HL-60 (cell line): ENCODE measurements at regions not wholly inside any gene's neighbourhood (a gene's known extent, or its start where the extent isn't known, plus 50 kb on each side); places are given as distances from the start of the nearest gene placed in this dataset.
"Not testable (repeated sequence)": the region's sequence is repeated elsewhere in the genome, so short reads cannot be mapped to it uniquely, and the experiment has no call there.

ENCODE experiments used
- DNase-seq, 2 experiments: peaks; one replicate each; pipeline ENCODE4 v3.0.0-alpha.2; 2010 to 2020; ENCODE audit warnings: low read depth in 1 of 2, low spot score in 1 of 2
- H3K27ac ChIP-seq: fragments of 250-450 bp; sonication (Bioruptor Pico); replicated peaks from 2 replicates; pipeline ENCODE4 v1.5.1; 2020; ENCODE audit warnings: mild to moderate bottlenecking, moderate library complexity
- H3K27me3 ChIP-seq: fragments of 250-450 bp; sonication (Bioruptor Pico); 2 replicates; pipeline ENCODE4 v1.5.1; 2021; ENCODE audit warnings: mild to moderate bottlenecking, moderate library complexity; ENCODE audit not compliant: insufficient read depth, poor library complexity, severe bottlenecking
- H3K4me3 ChIP-seq: replicated peaks from 2 replicates; pipeline ENCODE4 v1.5.1; 2011; ENCODE audit warnings: mild to moderate bottlenecking, control low read depth, low read length; ENCODE audit not compliant: insufficient read depth
- GABPA ChIP-seq: IDR thresholded peaks from 2 replicates; pipeline ENCODE4 v1.6.1; 2012; ENCODE audit warnings: low read depth
- POLR2AphosphoS5 ChIP-seq: IDR thresholded peaks from 2 replicates; pipeline ENCODE4 v1.6.1; 2012; ENCODE audit warnings: low read depth
- SPI1 ChIP-seq: IDR thresholded peaks from 2 replicates; pipeline ENCODE4 v1.6.1; 2012; ENCODE audit warnings: low read depth, mild to moderate bottlenecking, borderline replicate concordance
- TF ChIP-seq, protein P1 (sequence below): IDR thresholded peaks from one replicate; pipeline ENCODE4 v1.5.1; 2011; ENCODE audit warnings: low read length, control low read depth, inconsistent platforms; ENCODE audit not compliant: insufficient read depth
- TF ChIP-seq, protein P2 (sequence below): IDR thresholded peaks from 2 replicates; pipeline ENCODE4 v1.6.1; 2012; ENCODE audit warnings: low read depth; ENCODE audit not compliant: insufficient replicate concordance

DNA sequence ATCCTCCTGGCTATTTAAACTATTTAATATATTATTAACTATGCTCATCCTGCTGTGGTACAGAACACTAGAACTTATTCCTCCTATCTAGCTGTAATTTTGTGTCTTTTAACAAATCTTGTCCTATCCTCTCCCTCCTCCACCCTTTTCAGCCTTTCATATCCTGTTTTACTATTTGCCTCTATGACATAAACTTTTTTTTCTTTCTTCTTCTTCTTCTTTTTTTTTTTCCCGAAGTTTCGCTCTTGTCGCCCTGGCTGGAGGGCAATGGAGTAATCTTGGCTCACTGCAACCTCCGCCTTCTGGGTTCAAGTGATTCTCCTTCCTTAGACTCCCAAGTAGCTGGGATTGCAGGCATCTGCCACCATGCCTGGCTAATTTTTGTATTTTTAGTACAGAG is 201.5 kb downstream of the LPIN1 start:
- H3K27me3 ChIP-seq, result no peaks in the 10 kb centered on the region
- H3K27ac ChIP-seq, result no peak overlapping the region
- no peak overlapping the region for H3K4me3 ChIP-seq
- DNase-seq, result no peak
- TF ChIP-seq, protein P1, sequence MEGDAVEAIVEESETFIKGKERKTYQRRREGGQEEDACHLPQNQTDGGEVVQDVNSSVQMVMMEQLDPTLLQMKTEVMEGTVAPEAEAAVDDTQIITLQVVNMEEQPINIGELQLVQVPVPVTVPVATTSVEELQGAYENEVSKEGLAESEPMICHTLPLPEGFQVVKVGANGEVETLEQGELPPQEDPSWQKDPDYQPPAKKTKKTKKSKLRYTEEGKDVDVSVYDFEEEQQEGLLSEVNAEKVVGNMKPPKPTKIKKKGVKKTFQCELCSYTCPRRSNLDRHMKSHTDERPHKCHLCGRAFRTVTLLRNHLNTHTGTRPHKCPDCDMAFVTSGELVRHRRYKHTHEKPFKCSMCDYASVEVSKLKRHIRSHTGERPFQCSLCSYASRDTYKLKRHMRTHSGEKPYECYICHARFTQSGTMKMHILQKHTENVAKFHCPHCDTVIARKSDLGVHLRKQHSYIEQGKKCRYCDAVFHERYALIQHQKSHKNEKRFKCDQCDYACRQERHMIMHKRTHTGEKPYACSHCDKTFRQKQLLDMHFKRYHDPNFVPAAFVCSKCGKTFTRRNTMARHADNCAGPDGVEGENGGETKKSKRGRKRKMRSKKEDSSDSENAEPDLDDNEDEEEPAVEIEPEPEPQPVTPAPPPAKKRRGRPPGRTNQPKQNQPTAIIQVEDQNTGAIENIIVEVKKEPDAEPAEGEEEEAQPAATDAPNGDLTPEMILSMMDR, result no peak
- TF ChIP-seq SPI1 (no peak), POLR2AphosphoS5 (no peak), GABPA (no peak)
- TF ChIP-seq, protein P2, sequence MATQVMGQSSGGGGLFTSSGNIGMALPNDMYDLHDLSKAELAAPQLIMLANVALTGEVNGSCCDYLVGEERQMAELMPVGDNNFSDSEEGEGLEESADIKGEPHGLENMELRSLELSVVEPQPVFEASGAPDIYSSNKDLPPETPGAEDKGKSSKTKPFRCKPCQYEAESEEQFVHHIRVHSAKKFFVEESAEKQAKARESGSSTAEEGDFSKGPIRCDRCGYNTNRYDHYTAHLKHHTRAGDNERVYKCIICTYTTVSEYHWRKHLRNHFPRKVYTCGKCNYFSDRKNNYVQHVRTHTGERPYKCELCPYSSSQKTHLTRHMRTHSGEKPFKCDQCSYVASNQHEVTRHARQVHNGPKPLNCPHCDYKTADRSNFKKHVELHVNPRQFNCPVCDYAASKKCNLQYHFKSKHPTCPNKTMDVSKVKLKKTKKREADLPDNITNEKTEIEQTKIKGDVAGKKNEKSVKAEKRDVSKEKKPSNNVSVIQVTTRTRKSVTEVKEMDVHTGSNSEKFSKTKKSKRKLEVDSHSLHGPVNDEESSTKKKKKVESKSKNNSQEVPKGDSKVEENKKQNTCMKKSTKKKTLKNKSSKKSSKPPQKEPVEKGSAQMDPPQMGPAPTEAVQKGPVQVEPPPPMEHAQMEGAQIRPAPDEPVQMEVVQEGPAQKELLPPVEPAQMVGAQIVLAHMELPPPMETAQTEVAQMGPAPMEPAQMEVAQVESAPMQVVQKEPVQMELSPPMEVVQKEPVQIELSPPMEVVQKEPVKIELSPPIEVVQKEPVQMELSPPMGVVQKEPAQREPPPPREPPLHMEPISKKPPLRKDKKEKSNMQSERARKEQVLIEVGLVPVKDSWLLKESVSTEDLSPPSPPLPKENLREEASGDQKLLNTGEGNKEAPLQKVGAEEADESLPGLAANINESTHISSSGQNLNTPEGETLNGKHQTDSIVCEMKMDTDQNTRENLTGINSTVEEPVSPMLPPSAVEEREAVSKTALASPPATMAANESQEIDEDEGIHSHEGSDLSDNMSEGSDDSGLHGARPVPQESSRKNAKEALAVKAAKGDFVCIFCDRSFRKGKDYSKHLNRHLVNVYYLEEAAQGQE, result no peak

GRCh38 chr2:11949732-11950523 is 203.5 kb downstream of the LPIN1 start:
- no peak for DNase-seq
- no peaks in the 10 kb centered on the region for H3K27me3 ChIP-seq
- no peak overlapping the region for H3K4me3 ChIP-seq
- H3K27ac ChIP-seq, result no peak overlapping the region
- TF ChIP-seq, protein P2, result no peak
- no peak for TF ChIP-seq GABPA
- no peak for TF ChIP-seq SPI1
- TF ChIP-seq POLR2AphosphoS5, result no peak
- TF ChIP-seq, protein P1, result no peak

DNA sequence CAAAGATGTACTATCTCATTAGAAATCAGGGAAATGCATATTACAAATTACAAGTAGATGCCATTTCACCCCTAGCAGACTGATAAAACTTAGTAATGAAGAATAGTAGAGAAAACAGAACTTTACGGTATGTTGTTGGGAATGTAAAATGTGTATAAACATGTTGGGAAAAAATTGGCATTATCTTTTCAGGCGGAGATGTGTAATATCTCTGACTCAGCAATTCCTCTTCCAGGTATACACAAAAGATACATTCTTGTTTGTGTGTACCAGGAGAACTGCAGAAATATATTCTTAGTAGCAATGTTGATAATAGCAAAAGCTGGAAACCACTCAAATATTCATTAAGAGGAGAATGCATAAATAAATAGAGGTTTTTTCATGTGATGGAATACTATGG is 204.5 kb downstream of the LPIN1 start:
- no peak for DNase-seq
- Histone ChIP-seq H3K4me3 (no peak overlapping the region), H3K27ac (no peak overlapping the region), H3K27me3 (no peaks in the 10 kb centered on the region)
- TF ChIP-seq, protein P2, result no peak
- no peak for TF ChIP-seq SPI1
- no peak for TF ChIP-seq POLR2AphosphoS5
- TF ChIP-seq, protein P1, result no peak
- no peak for TF ChIP-seq GABPA

DNA sequence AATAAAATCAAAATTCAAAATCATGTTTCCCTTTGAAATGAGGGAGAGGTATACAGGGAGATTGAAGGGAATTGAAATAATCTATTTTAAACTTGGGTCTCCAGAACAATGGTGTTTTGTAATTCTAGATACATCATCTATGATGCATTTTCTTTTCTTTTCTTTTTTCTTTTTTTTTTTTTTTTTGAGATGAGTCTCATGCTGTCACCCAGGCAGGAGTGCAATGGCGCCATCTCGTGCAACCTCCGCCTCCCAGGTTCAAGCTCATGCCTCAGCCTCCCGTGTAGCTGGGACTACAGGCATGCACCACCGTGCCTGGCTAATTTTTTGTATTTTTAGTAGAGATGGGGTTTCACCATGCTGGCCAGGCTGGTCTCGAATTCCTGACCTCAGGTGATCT is 205.1 kb downstream of the LPIN1 start:
- not testable (repeated sequence) for H3K27me3 ChIP-seq, H3K27ac ChIP-seq, DNase-seq, H3K4me3 ChIP-seq
